LoVo (cell line): ENCODE measurements at regions not wholly inside any gene's neighbourhood (a gene's known extent, or its start where the extent isn't known, plus 50 kb on each side); places are given as distances from the start of the nearest gene placed in this dataset.
"Not testable (repeated sequence)": the region's sequence is repeated elsewhere in the genome, so short reads cannot be mapped to it uniquely, and the experiment has no call there.

Experiments
- DNase-seq: peaks from one replicate; pipeline ENCODE4 v3.0.0-alpha.2; 2016; ENCODE audit warnings: low spot score

- DNase-seq, result not testable (repeated sequence)
Observed at GRCh38 chr2:95765925-95766910, 174.4 kb downstream of the TRIM43 start.

- DNase-seq, result not testable (repeated sequence)
Observed at GRCh38 chr2:95767531-95767930, 175.7 kb downstream of the TRIM43 start.

- DNase-seq, result not testable (repeated sequence)
Observed at GRCh38 chr2:95767950-95768349, 176.1 kb downstream of the TRIM43 start.

GRCh38 chr2:95769256-95769655 lies 177.5 kb downstream of the TRIM43 start:
- not testable (repeated sequence) for DNase-seq

- DNase-seq, result not testable (repeated sequence)
Observed at GRCh38 chr2:95770726-95771125, 178.9 kb downstream of the TRIM43 start.

GRCh38 chr2:95774322-95775192 lies 182.8 kb downstream of the TRIM43 start:
- not testable (repeated sequence) for DNase-seq

GRCh38 chr2:95775193-95775531 lies 183.4 kb downstream of the TRIM43 start:
- DNase-seq, result not testable (repeated sequence)
